HCT116 (cell line): ENCODE measurements at regions not wholly inside any gene's neighbourhood (a gene's known extent, or its start where the extent isn't known, plus 50 kb on each side); places are given as distances from the start of the nearest gene placed in this dataset.

Experiments used
- ATAC-seq: fragments of 200-7000 bp; cut with Tn5 transposase; 2 replicates; pipeline ENCODE4 v1.9.1; 2020; ENCODE audit warnings: mild to moderate bottlenecking, moderate library complexity
- BruUV-seq: library from RNA; stranded (reverse); fragments of 400-500 nt; replicated peaks from 2 replicates; lab custom pipeline; 2021; lab: Mats Ljungman, UMichigan
- CTCF ChIA-PET: fragments of 300-600 bp; sonication (Branson Sonifier 250); formaldehyde crosslinking; loops from one replicate; lab custom pipeline; 2021; ENCODE audit warnings: antibody characterized with exemption; lab: Charles Lee
- POLR2A ChIA-PET: fragments of 300-600, 350-600 bp; sonication (Branson Sonifier 250); formaldehyde crosslinking; loops from one replicate; lab custom pipeline; 2021; ENCODE audit warnings: antibody characterized with exemption; lab: Charles Lee
- RAD21 ChIA-PET, 2 experiments: fragments of 300-600 bp; sonication (Branson Sonifier 250); formaldehyde crosslinking; loops; one replicate each; lab custom pipeline; 2023; ENCODE audit warnings: low total read pairs in 2 of 2; ENCODE audit not compliant: uncharacterized antibody in 2 of 2, unreplicated experiment in 2 of 2, low non-redundant PET in 1 of 2; lab: Charles Lee
- DNase-seq: peaks from one replicate; pipeline ENCODE4 v3.0.0-alpha.2; 2010; ENCODE audit warnings: low read depth, low spot score
- H2AFZ ChIP-seq: fragments of 200-600 bp; shearing (Covaris generic), sonication (generic); 2 replicates; pipeline ENCODE4 v1.6.1; 2017; ENCODE audit warnings: low read depth, mixed run types, mixed read lengths, antibody characterized with exemption, low read length; ENCODE audit not compliant: poor library complexity, severe bottlenecking
- H3K27ac ChIP-seq: 2 replicates; pipeline ENCODE4 v1.5.1; 2012; ENCODE audit warnings: low read depth, low read length
- H3K27me3 ChIP-seq: fragments of 200-600 bp; sonication (generic); 2 replicates; pipeline ENCODE4 v1.6.1; 2016; ENCODE audit warnings: mixed run types, low read length, mixed read lengths; ENCODE audit not compliant: insufficient read depth
- H3K36me3 ChIP-seq, 2 experiments: fragments of 200-500 bp in 1 of 2; fragments of 200-600 bp in 1 of 2; sonication (Bioruptor generic) in 1 of 2; sonication (generic) in 1 of 2; 2 replicates each; pipeline versions ENCODE4 v1.5.1 to v1.6.1; 2014 to 2016; ENCODE audit warnings: low read length in 2 of 2, inconsistent platforms in 1 of 2, mixed read lengths in 1 of 2, mixed run types in 1 of 2; ENCODE audit not compliant: insufficient read depth in 2 of 2, control insufficient read depth in 1 of 2
- H3K4me1 ChIP-seq, 2 experiments: fragments of 200-600 bp in 1 of 2; sonication (generic) in 1 of 2; 2 replicates each; pipeline versions ENCODE4 v1.5.1 to v1.6.1; 2012 to 2017; ENCODE audit warnings: low read length in 2 of 2, inconsistent platforms in 1 of 2, mild to moderate bottlenecking in 1 of 2, mixed read lengths in 1 of 2, mixed run types in 1 of 2, moderate library complexity in 1 of 2; ENCODE audit not compliant: insufficient read depth in 2 of 2, control insufficient read depth in 1 of 2
- H3K4me2 ChIP-seq: fragments of 200-600 bp; sonication (generic); 2 replicates; pipeline ENCODE4 v1.6.1; 2017; ENCODE audit warnings: mixed run types, low read length, mixed read lengths
- H3K4me3 ChIP-seq, 2 experiments: fragments of 200-600 bp in 1 of 2; sonication (generic) in 1 of 2; replicated peaks in 1 of 2; 2 replicates each; pipeline ENCODE4 v1.5.1; 2011 to 2016; ENCODE audit warnings: low read length in 2 of 2, control low read depth in 1 of 2, low read depth in 1 of 2, mild to moderate bottlenecking in 1 of 2, mixed read lengths in 1 of 2, mixed run types in 1 of 2
- H3K79me2 ChIP-seq: fragments of 200-600 bp; sonication (generic); 2 replicates; pipeline ENCODE4 v1.6.1; 2017; ENCODE audit warnings: mild to moderate bottlenecking, mixed run types, low read length, moderate library complexity, mixed read lengths; ENCODE audit not compliant: insufficient read depth
- H3K9ac ChIP-seq: fragments of 200-600 bp; sonication (generic); 2 replicates; pipeline ENCODE4 v1.6.1; 2016; ENCODE audit warnings: low read length, mixed read lengths
- H3K9me2 ChIP-seq: fragments of 200-600 bp; sonication (generic), shearing (Covaris generic); 2 replicates; pipeline ENCODE4 v1.6.1; 2017; ENCODE audit warnings: mixed run types, mild to moderate bottlenecking, moderate library complexity; ENCODE audit not compliant: insufficient read depth
- H3K9me3 ChIP-seq, 2 experiments: fragments of 200-500 bp in 1 of 2; fragments of 200-600 bp in 1 of 2; sonication (Bioruptor generic) in 1 of 2; sonication (generic) in 1 of 2; 2 replicates each; pipeline ENCODE4 v1.6.1; 2014 to 2017; ENCODE audit warnings: low read length in 2 of 2, mixed read lengths in 2 of 2, inconsistent platforms in 1 of 2, low read depth in 1 of 2, mild to moderate bottlenecking in 1 of 2, mixed run types in 1 of 2, moderate library complexity in 1 of 2; ENCODE audit not compliant: control insufficient read depth in 1 of 2, insufficient read depth in 1 of 2
- H4K20me1 ChIP-seq: fragments of 200-600 bp; sonication (generic), shearing (Covaris generic); 2 replicates; pipeline ENCODE4 v1.6.1; 2017; ENCODE audit warnings: mixed run types, mild to moderate bottlenecking, moderate library complexity; ENCODE audit not compliant: insufficient read depth
- CBX3 ChIP-seq: IDR thresholded peaks from 2 replicates; pipeline ENCODE4 v1.6.1; 2012; ENCODE audit warnings: low read depth
- ELF1 ChIP-seq: IDR thresholded peaks from 2 replicates; pipeline ENCODE4 v1.6.1; 2012; ENCODE audit warnings: low read depth, borderline replicate concordance
- EZH2phosphoT487 ChIP-seq: fragments of 200-600 bp; IDR thresholded peaks from 2 replicates; pipeline ENCODE4 v1.6.1; 2018; ENCODE audit warnings: antibody characterized with exemption, borderline replicate concordance
- JUND ChIP-seq: IDR thresholded peaks from 2 replicates; pipeline ENCODE4 v1.6.1; 2012
- MAX ChIP-seq: IDR thresholded peaks from 2 replicates; pipeline ENCODE4 v1.6.1; 2012
- POLR2A ChIP-seq: IDR thresholded peaks from 2 replicates; pipeline ENCODE4 v1.7.0; 2011; ENCODE audit warnings: borderline replicate concordance; ENCODE audit not compliant: insufficient read depth, insufficient read length; ENCODE audit errors: extremely low read depth
- SP1 ChIP-seq: IDR thresholded peaks from 2 replicates; pipeline ENCODE4 v1.6.1; 2012; ENCODE audit warnings: low read depth
- TCF7L2 ChIP-seq: IDR thresholded peaks from 2 replicates; pipeline ENCODE4 v1.7.0; 2011; ENCODE audit warnings: borderline replicate concordance, inconsistent platforms; ENCODE audit not compliant: insufficient read depth, insufficient read length; ENCODE audit errors: extremely low read depth
- YY1 ChIP-seq: IDR thresholded peaks from 2 replicates; pipeline ENCODE4 v1.6.1; 2011; ENCODE audit warnings: low read length, low read depth, moderate library complexity, mild to moderate bottlenecking; ENCODE audit not compliant: insufficient replicate concordance; ENCODE audit errors: extremely low read depth
- ZFX ChIP-seq: fragments of 450-650 bp; IDR thresholded peaks from 2 replicates; pipeline ENCODE4 v1.6.1; 2017
- ZNF274 ChIP-seq: fragments of 200-500 bp; sonication (Bioruptor generic); IDR thresholded peaks from 2 replicates; pipeline ENCODE4 v1.6.1; 2014; ENCODE audit warnings: mild to moderate bottlenecking, low read depth, low read length, inconsistent platforms
- intact Hi-C: fragments of 100-400 bp; cut with micrococcal nuclease; formaldehyde crosslinking; loops from 2 replicates; pipeline ENCODE4 v1.10.0; 2022

- H3K4me1 ChIP-seq, result no peaks in the 10 kb centered on the region
- H3K9me3 ChIP-seq, result no peaks in the 10 kb centered on the region
- H3K4me3 ChIP-seq, result no peak overlapping the region
- H3K9me2 ChIP-seq, result no peaks in the 10 kb centered on the region
- no peak overlapping the region for H3K9ac ChIP-seq
- DNase-seq (no peak), ATAC-seq (no peak)
- ChIA-PET RAD21 (no interaction called here), POLR2A (no interaction called here), CTCF (interaction anchor here (1.2 kb wide), 1 partner anchor 88 kb away, joined by 3 read pairs; no protein-coding TSS in a partner anchor)
- H2AFZ ChIP-seq, result no peak overlapping the region
- H4K20me1 ChIP-seq, result no peaks in the 10 kb centered on the region
- no TSS peak for BruUV-seq
- no peak overlapping the region for H3K27ac ChIP-seq
- no peaks in the 10 kb centered on the region for H3K36me3 ChIP-seq
- H3K27me3 ChIP-seq, result peaks cover 24% of the 10 kb centered on the region; the same call in 1 of the 2 replicates
- no peaks in the 10 kb centered on the region for H3K79me2 ChIP-seq
- H3K4me2 ChIP-seq, result no peak overlapping the region
- TF ChIP-seq ZFX (no peak), CBX3 (no peak), SP1 (no peak), ELF1 (no peak)
- TF ChIP-seq, all 23 proteins: peak for 0
- intact Hi-C loops, result no loop called here
These were observed 219.3 kb downstream of the BUD13 start for GRCh38 chr11:116553482-116553881.

- no peaks in the 10 kb centered on the region for H3K9me3 ChIP-seq
- H3K36me3 ChIP-seq, result no peaks in the 10 kb centered on the region
- H4K20me1 ChIP-seq, result no peaks in the 10 kb centered on the region
- no peaks in the 10 kb centered on the region for H3K79me2 ChIP-seq
- no peak overlapping the region for H3K27ac ChIP-seq
- RAD21 ChIA-PET, result no interaction called here
- no peak for ATAC-seq
- H2AFZ ChIP-seq, result no peak overlapping the region
- CTCF ChIA-PET, result no interaction called here
- POLR2A ChIA-PET, result no interaction called here
- H3K4me3 ChIP-seq, result no peak overlapping the region
- no peak overlapping the region for H3K4me2 ChIP-seq
- intact Hi-C loops, result no loop called here
- no TSS peak for BruUV-seq
- H3K9me2 ChIP-seq, result no peaks in the 10 kb centered on the region
- TF ChIP-seq ZNF274, result no peak
- TF ChIP-seq POLR2A, result no peak
- no peak for TF ChIP-seq TCF7L2
- TF ChIP-seq CBX3, result no peak
- TF ChIP-seq EZH2phosphoT487, result no peak
- TF ChIP-seq MAX, result no peak
- no peak for TF ChIP-seq YY1
- no peak for TF ChIP-seq JUND
- DNase-seq, result no peak
- peaks cover 16% of the 10 kb centered on the region; the same call in 1 of the 2 replicates for H3K27me3 ChIP-seq
- no peaks in the 10 kb centered on the region for H3K4me1 ChIP-seq
- no peak overlapping the region for H3K9ac ChIP-seq
These were observed 221.2 kb downstream of the BUD13 start for GRCh38 chr11:116551576-116551975.
